Glomerular visceral epithelial cell (primary cell): ENCODE measurements at regions not wholly inside any gene's neighbourhood (a gene's known extent, or its start where the extent isn't known, plus 50 kb on each side); places are given as distances from the start of the nearest gene placed in this dataset.
"Not testable (repeated sequence)": the region's sequence is repeated elsewhere in the genome, so short reads cannot be mapped to it uniquely, and the experiment has no call there.

Source experiments
- DNase-seq: peaks from one replicate; pipeline ENCODE4 v3.0.0-alpha.2; 2016; ENCODE audit errors: extremely low spot score

DNA sequence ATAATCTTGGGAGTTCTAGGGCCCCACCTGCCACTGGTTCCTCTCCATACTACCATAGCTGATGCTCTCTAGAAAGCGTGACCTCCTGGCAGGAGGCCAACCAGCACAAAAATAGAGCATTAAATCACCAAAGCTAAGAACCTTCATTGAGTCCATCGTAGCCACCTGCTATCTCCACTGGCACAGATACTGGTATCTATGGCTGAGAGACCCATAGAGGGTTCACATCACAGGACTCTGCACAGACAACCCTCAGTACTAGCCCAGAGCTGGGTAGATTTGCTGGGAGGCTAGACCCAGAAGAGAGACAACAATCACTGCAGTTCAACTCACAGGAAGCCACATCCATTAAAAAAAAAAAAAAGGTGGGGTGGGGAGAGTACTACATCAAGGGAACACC, 509.1 kb downstream of the DTWD2 start:
- DNase-seq, result no peak

DNA sequence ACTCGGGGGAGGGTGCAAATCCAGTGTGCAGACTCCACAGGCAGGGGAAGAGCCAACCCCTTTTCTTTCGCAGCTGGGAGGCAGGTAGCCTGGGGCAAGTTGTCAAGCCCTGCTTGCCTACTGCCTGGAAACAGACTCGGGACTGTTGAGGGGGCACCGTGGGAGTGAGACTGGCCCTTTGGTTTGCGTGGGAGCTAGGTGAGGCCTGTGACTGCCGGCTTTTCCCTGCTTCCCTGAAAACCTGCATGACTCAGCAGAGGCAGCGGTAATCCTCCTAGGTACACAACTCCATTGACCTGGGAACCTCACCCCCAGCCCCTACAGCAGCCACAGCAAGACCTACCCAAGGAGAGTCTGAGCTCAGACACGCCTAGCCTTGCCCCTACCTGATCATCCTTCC, 509.5 kb downstream of the DTWD2 start:
- no peak for DNase-seq

DNA sequence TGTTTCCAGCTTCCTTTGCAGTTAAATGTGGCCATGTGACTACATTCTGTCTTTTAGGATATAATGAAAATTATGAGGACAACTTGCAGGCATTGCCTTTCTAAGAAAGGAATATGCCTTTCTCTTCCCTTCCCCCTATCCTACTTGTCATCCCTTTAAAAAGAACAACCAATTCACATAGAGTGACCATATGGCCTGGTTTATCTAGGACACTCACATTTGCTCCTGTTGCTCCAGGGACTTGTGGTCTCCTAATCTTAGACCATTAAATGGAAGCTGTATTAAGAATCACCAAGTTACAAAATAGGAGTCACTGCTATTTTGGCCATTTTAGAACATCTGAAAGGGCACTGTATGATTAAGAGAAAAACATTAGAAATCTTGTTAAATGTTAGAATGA, 520.3 kb downstream of the DTWD2 start:
- DNase-seq, result no peak

DNA sequence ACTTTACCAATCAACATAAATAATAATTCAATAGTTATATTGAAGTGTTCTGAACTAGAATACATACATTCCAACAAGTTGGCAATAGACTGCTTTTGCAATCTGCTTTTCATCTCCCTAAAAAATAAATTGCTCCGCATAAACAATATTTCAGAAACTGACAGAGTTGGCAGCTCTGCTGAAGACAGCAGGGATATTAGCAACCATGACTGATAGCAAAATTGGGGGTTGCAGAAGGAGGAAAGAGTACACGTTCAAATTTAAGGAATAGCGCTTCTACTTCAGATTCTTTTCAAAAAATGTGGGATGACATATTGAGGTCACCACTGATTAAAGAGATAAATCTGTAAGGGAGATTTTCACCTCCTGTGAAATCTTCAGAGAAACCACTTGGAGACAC, 521.2 kb downstream of the DTWD2 start:
- no peak for DNase-seq

DNA sequence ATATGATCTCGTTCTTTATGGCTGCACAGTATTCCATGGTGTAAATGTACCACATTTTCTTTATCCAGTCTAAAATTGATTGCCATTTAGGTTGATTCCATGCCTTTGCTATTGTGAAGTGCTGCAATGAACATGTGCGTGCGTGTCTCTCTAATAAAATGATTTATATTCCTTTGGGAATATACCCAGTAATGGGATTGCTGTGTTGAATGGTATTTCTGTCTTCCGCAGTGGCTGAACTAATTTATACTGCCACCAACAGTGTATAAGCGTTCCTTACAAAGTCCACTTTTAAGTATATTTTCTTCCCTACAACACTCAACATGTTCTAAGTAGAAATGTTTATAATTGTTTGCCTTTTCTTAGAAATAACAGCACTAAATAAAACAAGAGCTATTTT, 521.9 kb downstream of the DTWD2 start:
- no peak for DNase-seq

DNA sequence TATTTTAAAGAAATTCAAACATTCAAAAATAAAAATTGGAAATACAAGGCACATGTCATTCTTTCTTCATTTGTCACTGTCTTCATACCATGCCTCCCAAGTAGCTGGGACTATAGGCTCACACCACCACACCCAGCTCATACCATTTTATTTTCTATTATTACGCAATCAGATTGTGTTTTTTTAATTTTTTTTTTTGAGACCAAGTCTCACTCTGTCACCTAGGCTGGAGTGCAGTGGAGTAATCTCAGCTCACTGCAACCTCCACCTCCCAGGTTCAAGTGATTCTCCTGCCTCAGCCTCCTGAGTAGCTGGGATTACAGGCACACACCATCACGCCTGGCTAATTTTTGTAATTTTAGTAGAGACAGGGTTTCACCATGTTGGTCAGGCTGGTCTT, 526.1 kb downstream of the DTWD2 start:
- not testable (repeated sequence) for DNase-seq

DNA sequence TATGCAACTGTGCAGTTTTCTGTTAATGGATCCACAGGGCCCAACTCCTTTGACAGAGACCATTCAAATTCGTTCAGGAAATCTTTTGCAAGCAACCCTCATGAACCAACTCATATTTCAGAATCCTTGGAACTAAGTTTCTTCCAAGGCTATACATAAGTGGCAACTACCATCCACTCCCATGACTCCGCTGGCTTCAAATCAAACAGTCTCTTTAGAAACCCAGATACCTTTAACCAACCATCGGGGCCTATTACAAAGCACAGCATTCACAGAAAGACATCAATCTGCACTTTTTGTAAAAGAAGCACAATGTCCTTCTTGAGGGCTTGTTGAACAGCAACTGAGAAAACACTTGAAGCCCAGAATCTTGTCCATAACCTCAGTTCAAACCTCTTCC, 526.9 kb downstream of the DTWD2 start:
- no peak for DNase-seq

DNA sequence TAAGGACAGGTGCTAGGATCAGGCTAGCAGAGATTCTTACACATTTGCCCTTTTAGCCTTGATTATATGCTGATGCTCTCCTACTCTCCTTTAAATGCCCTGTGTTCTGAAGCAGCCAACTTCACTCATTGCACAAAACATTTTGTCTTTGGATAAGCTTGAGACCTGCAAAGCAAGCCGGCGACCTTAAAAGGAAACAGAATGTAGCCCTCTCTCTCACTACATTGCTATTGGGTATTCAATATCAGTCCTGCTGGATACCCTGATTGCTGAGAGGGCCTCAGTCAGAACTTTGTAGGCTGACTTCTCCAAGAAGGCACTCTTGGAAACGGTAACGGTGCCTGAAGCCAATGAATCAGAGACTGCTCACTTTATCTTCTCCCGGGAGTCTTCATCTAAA, 528.9 kb downstream of the DTWD2 start:
- DNase-seq, result no peak

DNA sequence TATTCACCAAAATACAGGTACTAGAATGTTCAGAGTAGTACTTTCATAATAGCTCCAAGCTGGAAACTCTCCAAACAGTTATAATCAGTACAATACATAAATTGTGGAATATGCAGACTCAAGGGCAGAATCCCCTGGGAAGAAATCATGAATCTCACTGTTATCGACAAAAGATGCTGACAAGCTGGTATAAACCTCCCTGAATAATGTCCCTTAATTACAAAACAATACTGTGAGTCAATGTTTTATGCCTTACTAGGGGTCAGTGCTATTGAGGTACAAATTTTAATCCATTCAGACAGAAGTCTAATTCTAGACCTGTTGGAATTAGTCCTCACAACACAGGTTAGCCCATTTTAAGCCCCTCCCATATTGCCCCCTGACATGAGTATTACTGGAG, 532.3 kb downstream of the DTWD2 start:
- DNase-seq, result no peak

DNA sequence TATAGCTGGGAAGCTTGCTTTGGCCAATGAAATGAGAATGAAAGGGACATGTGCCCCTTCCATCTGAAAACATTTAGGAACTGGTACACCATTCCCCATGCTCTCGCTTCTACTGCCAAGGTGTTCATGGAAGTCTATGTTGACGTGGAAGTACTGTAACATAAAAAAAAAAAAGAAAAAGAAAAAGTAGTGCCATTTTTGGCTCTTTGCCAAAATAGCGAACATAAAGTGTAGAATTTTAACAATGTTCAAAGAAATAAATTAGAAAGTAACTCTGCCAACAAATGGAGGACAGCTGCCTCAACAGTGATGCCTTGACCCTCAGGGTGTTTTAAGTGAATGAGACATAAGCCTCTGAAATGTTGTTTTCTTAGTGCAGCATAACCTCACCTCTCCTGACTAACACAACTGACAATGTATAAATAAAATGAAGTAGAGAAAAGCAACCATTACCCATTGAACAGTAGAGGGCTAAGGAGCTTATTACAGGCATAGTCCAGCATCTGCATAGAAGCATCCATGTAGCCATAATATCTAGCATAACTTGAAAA, 536.6 kb downstream of the DTWD2 start:
- DNase-seq, result no peak

DNA sequence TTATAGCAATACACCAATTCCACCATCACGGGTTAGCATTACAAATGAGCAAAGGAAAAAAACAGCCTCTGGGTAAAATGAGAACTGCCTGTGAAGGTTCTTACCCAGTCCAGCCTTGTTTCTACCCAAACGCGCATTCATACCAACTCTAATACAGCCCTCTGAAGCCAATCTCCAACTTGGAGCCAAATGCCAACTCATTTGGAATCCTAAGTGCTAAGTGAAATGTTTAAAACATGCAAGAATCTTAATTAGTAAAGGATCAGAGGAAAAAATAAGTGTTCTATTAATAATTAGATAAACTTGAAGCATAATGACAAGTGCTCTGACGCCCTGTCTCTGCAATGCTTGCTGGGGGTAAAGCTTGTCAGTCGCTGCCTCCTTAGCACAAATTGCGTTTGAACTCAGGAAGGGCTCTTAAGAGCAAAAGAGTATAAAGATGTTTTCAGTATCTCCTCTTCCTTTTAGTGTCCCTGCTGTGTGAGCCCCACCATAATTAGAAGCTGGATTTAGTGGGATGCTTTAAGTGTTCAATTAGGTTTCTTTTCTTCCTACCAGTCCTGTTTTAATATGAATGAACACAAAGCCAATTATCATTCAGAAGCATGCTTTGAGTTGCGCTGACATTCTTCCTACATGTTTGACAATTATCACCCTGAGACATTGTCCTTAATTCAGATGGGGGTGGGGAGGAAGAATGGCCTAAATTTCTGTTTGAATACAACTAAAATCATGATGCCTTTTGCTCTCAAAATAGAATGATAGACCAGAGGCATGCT, 537.6 kb downstream of the DTWD2 start:
- DNase-seq, result no peak

DNA sequence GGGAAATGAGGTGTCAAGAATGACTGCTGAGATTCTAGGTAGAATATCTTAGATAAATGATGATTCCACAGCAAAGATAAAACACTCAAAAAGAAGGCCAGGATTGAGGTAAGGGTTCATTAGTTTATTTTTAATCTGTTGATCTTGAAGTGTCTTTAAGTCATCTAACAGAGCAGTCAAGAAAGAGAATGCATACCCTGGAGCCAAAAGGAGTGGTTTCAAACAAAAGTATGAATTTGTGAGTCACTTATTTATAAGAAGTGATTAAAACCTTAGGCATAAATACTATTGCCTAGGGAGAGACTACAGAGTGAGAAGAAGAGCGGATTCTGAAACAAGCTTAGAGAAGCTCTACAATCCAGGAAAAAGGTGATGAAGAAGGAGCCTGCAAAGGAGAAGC, 541.0 kb downstream of the DTWD2 start:
- no peak for DNase-seq

DNA sequence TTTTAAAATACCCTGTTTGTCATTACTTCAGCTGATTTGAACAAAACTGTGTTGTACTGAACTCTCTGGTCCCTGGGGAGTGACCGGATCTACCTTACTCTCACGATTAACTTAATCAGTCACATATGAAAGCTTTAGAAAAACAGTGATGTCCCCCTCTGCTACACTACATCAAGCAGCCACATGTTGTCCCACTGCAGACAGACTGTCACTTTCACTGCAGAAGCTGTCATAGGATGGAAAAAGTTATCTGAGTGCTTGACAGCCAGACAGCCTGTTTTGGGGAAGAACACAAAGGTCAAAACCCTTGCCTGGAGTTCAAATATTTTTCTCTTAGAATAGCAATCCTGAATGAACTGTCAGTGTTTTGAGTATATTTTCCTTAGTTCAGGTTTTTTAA, 546.4 kb downstream of the DTWD2 start:
- DNase-seq, result no peak

DNA sequence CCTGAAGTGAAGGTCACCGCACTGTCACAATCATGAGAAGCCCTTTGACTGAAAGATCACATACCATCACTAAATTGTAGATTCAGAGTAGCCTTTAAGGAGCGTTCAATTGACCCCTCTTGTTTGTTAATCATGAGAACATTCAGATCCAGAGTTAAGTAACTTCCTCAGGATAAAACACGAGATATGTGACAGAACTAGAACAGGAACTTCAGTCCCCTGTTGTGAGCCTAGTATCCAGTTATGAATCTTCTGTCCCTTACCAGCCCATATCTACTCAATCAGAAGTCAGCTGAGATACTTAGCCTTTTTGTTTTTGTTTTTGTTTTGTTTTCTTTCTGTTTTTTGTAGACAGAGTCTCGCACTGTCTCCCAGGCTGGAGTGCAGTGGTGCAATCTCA, 547.3 kb downstream of the DTWD2 start:
- no peak for DNase-seq

DNA sequence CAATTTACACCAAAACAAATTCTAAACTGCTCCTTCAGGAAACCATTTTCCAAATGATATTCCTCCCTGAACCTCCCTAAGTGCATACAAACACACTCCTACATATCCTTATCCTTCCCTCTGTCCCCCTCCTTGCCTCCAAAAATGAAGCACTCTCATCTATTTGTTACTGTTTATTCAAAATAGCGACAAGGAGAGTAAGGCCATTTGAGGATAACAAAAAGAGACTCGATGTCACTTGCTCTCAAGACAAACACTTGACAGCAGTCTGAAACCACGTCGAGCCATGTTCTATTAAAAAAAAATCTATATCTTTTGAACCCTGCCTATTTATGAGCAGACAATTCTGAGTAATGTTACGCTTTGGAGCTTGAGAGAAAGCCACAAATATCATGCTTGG, 547.9 kb downstream of the DTWD2 start:
- no peak for DNase-seq

DNA sequence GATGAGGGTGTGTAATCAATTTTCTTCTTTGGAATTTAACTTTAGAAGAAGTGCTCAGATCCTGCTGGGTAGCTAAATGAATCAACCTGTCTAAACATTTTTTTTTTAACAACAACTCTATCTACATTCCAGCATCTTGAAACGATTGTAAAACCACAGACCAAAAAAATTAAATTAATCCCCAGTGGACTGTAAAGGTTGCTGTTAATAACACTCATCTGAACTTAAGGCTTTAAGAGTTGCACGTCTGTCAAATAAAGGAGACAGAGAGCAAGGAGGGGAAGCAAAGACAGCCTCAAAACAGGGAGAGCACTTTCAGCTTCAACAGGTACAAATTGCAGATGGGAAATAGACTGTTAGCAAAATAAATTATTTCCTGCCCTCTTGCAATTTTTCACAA, 548.5 kb downstream of the DTWD2 start:
- DNase-seq, result no peak

DNA sequence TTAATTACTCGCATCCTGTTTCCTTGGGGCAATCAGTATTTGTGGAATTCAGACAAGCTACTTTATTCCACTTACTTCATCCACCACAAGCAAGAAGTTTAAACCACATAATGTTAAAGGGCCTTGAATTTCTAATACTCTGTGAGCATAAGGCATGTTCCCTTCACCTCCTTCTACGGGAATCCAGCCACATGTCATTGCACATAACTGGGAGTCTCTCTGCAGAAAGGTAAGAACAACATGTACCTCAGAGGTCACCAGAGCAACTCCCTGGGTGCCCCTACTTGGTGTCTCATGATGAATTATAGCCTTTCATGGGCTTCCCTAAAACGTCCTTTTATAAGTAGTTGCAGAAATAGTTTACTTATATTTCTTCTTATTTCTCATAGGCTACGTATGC, 553.2 kb downstream of the DTWD2 start:
- peak; percentile 6 for DNase-seq

DNA sequence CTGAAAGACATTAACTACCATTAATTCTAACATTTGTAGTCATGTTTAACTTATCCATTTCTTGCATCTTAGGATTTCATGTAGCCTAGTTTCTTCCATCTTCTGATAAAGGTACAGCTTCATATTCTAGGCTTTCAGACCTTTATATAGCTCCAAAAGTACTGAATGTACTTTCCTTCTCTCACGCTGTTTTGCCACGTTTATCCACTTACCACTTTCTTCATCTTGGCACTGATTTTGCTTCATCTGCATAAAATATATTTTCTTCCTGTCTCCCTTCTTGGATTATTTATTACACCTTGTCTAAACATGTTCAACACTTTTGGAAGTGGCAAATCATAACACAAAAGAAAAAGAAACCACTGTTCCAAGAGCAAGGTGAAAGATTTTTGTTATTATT, 553.8 kb downstream of the DTWD2 start:
- DNase-seq, result no peak

DNA sequence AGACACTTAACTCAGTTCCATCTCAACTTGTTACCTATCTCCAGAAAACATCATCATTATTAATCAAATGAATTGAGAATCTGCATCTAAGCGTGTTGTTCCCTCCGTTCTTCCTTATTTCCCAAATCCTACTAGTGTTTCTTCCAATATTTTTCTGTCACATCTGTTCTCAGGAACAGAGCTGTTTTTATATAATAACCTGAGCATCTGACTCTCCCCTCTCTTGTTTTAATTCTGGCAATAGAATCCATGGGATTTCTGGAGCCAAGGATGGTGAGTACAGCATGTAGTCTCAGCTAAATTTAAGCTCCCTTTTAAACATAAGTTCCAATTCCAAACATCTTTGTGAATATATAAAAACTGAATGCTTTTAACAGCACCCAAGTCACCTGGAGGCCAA, 558.3 kb downstream of the DTWD2 start:
- no peak for DNase-seq

DNA sequence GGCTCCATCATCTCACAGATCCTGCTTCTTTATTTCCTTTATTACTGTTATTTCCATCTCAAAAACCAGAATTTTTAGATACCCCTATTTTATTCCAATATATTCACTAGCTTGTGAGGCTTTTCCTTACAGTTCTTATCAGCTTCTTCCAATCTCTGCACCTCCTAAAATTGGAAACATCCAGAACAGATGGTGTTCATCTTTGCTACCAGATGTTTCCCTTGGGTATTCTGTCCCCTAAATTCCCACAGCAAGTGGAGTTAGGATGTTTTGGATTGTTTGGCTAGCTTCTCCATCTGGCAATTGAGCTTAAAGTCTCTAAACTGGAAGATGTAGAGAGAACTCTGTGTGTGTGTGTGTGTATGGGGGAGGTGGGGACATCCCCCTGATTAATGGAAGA, 580.4 kb downstream of the DTWD2 start:
- no peak for DNase-seq

DNA sequence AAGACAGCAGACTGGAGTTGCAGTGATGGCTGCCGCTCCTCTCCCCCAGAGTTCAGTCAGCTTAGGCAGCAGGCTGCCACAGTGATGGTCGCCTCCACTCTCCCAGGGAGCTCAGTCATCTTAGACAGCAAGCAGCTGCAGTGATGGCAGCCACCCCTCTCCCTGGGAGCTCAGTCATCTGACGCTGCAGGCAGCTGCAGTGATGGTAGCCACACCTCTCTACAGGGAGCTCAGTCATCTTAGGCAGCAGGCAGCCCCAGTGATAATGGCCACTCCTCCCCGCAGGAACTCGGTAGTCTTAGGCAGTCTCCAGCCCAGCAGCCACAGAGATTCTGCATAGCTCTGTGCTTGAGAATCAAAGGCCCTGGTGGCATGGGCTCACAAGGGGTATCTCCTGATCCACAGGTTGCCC, 582.7 kb downstream of the DTWD2 start:
- no peak for DNase-seq

DNA sequence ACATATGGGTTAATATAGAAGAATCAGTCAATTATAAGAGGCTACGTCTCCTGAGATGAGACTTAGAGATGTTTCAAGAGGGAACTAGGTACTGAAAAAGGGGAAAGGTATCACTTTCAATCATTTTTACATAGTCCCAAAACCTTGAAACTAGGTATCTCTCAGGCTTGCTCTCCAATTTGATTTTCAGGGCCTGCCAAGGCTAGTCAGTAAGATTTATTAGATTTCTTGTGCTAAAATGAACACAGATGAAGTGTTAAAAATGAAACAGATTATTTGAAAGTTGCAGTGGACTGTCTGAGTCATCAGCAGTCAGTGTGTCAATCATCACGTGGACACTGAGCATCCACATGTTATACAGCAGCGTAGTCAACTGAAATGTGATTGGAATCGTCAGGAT, 591.1 kb downstream of the DTWD2 start:
- no peak for DNase-seq

DNA sequence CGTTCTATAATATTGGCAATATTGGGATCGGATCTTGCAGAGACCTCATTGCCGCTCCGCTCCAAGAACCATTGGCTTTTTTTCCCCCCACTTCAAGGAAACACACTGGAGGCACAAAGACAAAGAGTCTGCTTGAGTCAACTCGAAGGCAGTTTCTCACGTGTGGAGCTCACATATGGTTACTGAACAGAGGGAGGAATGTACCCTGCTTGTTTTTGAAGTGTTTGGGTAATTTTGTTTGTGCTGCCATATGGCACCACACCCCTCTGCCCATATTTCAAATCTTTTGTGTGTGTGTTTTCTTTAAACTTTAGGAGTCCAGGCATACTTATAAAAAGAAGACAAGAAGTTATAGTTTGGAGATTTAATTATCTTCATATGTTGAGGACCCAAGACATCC, 595.9 kb downstream of the DTWD2 start:
- DNase-seq, result no peak

DNA sequence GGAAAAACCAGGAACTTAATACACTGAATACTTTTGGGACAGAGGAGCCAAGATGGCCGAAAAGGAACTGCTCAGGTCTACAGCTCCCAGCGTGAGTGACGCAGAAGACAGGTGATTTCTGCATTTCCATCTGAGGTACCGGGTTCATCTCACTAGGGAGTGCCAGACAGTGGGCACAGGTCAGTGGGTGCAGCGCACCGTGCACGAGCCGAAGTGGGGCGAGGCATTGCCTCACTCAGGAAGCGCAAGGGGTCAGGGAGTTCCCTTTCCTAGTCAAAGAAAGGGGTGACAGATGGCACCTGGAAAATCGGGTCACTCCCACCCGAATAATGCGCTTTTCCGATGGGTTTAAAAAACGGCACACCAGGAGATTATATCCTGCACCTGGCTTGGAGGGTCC, 605.4 kb downstream of the DTWD2 start:
- DNase-seq, result not testable (repeated sequence)
